Keratinocyte (primary cell): ENCODE measurements at regions not wholly inside any gene's neighbourhood (a gene's known extent, or its start where the extent isn't known, plus 50 kb on each side); places are given as distances from the start of the nearest gene placed in this dataset.

ENCODE experiments used
- DNase-seq: peaks from one replicate; pipeline ENCODE4 v3.0.0-alpha.2; 2011; ENCODE audit warnings: low read depth, missing footprints, low spot score
- FAIRE-seq: peaks from 2 replicates; lab custom pipeline; 2011; peaks lifted over from hg19 to GRCh38; lab: Jason Lieb, UNC
- H2AFZ ChIP-seq: 2 replicates; pipeline ENCODE4 v1.6.0; 2012; ENCODE audit warnings: low read length, control low read depth, inconsistent platforms; ENCODE audit not compliant: control insufficient read depth
- H3K27ac ChIP-seq: 2 replicates; pipeline ENCODE4 v1.5.1; 2011; ENCODE audit warnings: low read length; ENCODE audit not compliant: control insufficient read depth, insufficient read depth
- H3K27me3 ChIP-seq: 3 replicates; pipeline ENCODE4 v1.6.0; 2011; ENCODE audit warnings: low read length; ENCODE audit not compliant: control insufficient read depth, insufficient read depth; ENCODE audit errors: extremely low read depth
- H3K36me3 ChIP-seq, 2 experiments: 2 replicates in 1 of 2; 3 replicates in 1 of 2; pipeline ENCODE4 v1.5.1; 2011; ENCODE audit warnings: low read length in 2 of 2, mild to moderate bottlenecking in 1 of 2; ENCODE audit not compliant: control insufficient read depth in 2 of 2, insufficient read depth in 2 of 2; ENCODE audit errors: extremely low read depth in 1 of 2
- H3K4me1 ChIP-seq: 3 replicates; pipeline ENCODE4 v1.5.1; 2011; ENCODE audit warnings: low read length; ENCODE audit not compliant: control insufficient read depth, insufficient read depth; ENCODE audit errors: extremely low read depth
- H3K4me2 ChIP-seq: 3 replicates; pipeline ENCODE4 v1.6.0; 2011; ENCODE audit warnings: low read depth, low read length; ENCODE audit not compliant: control insufficient read depth, insufficient read depth; ENCODE audit errors: extremely low read depth
- H3K4me3 ChIP-seq, 3 experiments: fragments of 200-600 bp in 1 of 3; sonication (generic) in 1 of 3; 2 replicates in 2 of 3; 3 replicates in 1 of 3; pipeline ENCODE4 v1.5.1; 2011 to 2016; ENCODE audit warnings: low read length in 3 of 3, mild to moderate bottlenecking in 3 of 3, control low read depth in 2 of 3, inconsistent platforms in 1 of 3, low read depth in 1 of 3, mixed read lengths in 1 of 3, mixed run types in 1 of 3, moderate library complexity in 1 of 3; ENCODE audit not compliant: control insufficient read depth in 2 of 3, insufficient read depth in 2 of 3; ENCODE audit errors: extremely low read depth in 1 of 3
- H3K79me2 ChIP-seq: 2 replicates; pipeline ENCODE4 v1.6.0; 2012; ENCODE audit warnings: low read length; ENCODE audit not compliant: control insufficient read depth, insufficient read depth
- H3K9ac ChIP-seq: 3 replicates; pipeline ENCODE4 v1.6.0; 2011; ENCODE audit warnings: low read length; ENCODE audit not compliant: control insufficient read depth, insufficient read depth; ENCODE audit errors: extremely low read depth
- H3K9me1 ChIP-seq: 3 replicates; pipeline ENCODE4 v1.6.0; 2011; ENCODE audit warnings: low read length; ENCODE audit not compliant: control insufficient read depth, insufficient read depth; ENCODE audit errors: extremely low read depth
- H3K9me3 ChIP-seq: 2 replicates; pipeline ENCODE4 v1.5.1; 2012; ENCODE audit warnings: low read depth, low read length; ENCODE audit not compliant: control insufficient read depth
- H4K20me1 ChIP-seq: 3 replicates; pipeline ENCODE4 v1.6.0; 2011; ENCODE audit warnings: low read length; ENCODE audit not compliant: control insufficient read depth, insufficient read depth; ENCODE audit errors: extremely low read depth
- CTCF ChIP-seq, 3 experiments: IDR thresholded peaks in 1 of 3; conservative IDR thresholded peaks in 1 of 3; optimal IDR thresholded peaks in 1 of 3; 2 replicates in 2 of 3; 3 replicates in 1 of 3; pipeline versions ENCODE3 to v1.5.1; 2011; ENCODE audit warnings: low read length in 3 of 3, mild to moderate bottlenecking in 3 of 3, moderate library complexity in 2 of 3, control low read depth in 1 of 3, inconsistent platforms in 1 of 3; ENCODE audit not compliant: insufficient read depth in 2 of 3; ENCODE audit errors: extremely low read depth in 1 of 3
- EZH2 ChIP-seq: IDR thresholded peaks from one replicate; pipeline ENCODE4 v1.6.1; 2012; ENCODE audit warnings: inconsistent platforms, mild to moderate bottlenecking, low read length, moderate library complexity
- dilution Hi-C: fragments of 300-500 bp; cut with MboI; formaldehyde crosslinking; loops from one replicate; pipeline ENCODE4 v1.7.0; 2020; ENCODE audit warnings: low sequenced_read_pairs; ENCODE audit not compliant: extremely low pct_ligation_motif_present

GRCh38 chr16:77624085-77624484 is 98.2 kb upstream of the NUDT7 start:
- Histone ChIP-seq H3K4me2 (no peak overlapping the region), H3K9me3 (no peaks in the 10 kb centered on the region), H3K36me3 (no peaks in the 10 kb centered on the region), H3K79me2 (no peaks in the 10 kb centered on the region), H3K27ac (no peak overlapping the region), H3K4me3 (no peak overlapping the region), H2AFZ (no peak overlapping the region), H4K20me1 (no peaks in the 10 kb centered on the region), H3K4me1 (no peaks in the 10 kb centered on the region), H3K9ac (no peak overlapping the region), H3K9me1 (no peaks in the 10 kb centered on the region), H3K27me3 (no peaks in the 10 kb centered on the region)
- DNase-seq (no peak), FAIRE-seq (no peak)
- TF ChIP-seq CTCF (optimal IDR thresholded peaks at IDR 0.05 in 1 of 3, IDR thresholded peaks at IDR 0.05 in 1 of 3, conservative IDR thresholded peaks at IDR 0.05 in 1 of 3; ENCODE audit: extremely low read depth in 1 of 3, insufficient read depth in 2 of 3, low read length in 3 of 3) (no peak), EZH2 (no peak)
- dilution Hi-C loops = no loop called here

GRCh38 chr16:77636615-77637014 is 85.7 kb upstream of the NUDT7 start:
- H3K4me3 ChIP-seq = no peak overlapping the region
- no peak overlapping the region for H3K9ac ChIP-seq
- FAIRE-seq (no peak), DNase-seq (no peak)
- H3K27me3 ChIP-seq = no peaks in the 10 kb centered on the region
- dilution Hi-C loops = no loop called here
- no peaks in the 10 kb centered on the region for H3K9me3 ChIP-seq
- H2AFZ ChIP-seq = no peak overlapping the region
- H3K79me2 ChIP-seq = no peaks in the 10 kb centered on the region
- no peaks in the 10 kb centered on the region for H3K36me3 ChIP-seq
- H3K9me1 ChIP-seq = no peaks in the 10 kb centered on the region
- H3K4me2 ChIP-seq = no peak overlapping the region
- TF ChIP-seq EZH2 (no peak), CTCF (optimal IDR thresholded peaks at IDR 0.05 in 1 of 3, IDR thresholded peaks at IDR 0.05 in 1 of 3, conservative IDR thresholded peaks at IDR 0.05 in 1 of 3; ENCODE audit: extremely low read depth in 1 of 3, insufficient read depth in 2 of 3, low read length in 3 of 3) (no peak)
- H4K20me1 ChIP-seq = no peaks in the 10 kb centered on the region
- H3K27ac ChIP-seq = no peak overlapping the region
- no peaks in the 10 kb centered on the region for H3K4me1 ChIP-seq
